HepG2 (cell line): ENCODE measurements at regions not wholly inside any gene's neighbourhood (a gene's known extent, or its start where the extent isn't known, plus 50 kb on each side); places are given as distances from the start of the nearest gene placed in this dataset.

Experiments
- ATAC-seq: fragments of 200-7000 bp; cut with Tn5 transposase; 3 replicates; pipeline ENCODE4 v1.9.1; 2020; ENCODE audit warnings: mild to moderate bottlenecking, moderate library complexity
- BruUV-seq: library from RNA; stranded (reverse); fragments of 400-500 nt; replicated peaks from 2 replicates; lab custom pipeline; 2021; lab: Mats Ljungman, UMichigan
- CTCF ChIA-PET: fragments of 300-600 bp; formaldehyde crosslinking; extraction: SDS; loops from one replicate; lab custom pipeline; 2021; ENCODE audit warnings: low total read pairs, inconsistent platforms, low intra/inter-chr PET ratio; lab: Yijun Ruan, JAX
- POLR2A ChIA-PET: fragments of 350-600 bp; sonication (Branson Sonifier 250); formaldehyde crosslinking; loops from one replicate; lab custom pipeline; 2020; ENCODE audit warnings: antibody characterized with exemption, inconsistent platforms; lab: Yijun Ruan, JAX
- DNase-seq: peaks from one replicate; pipeline ENCODE4 v3.0.0-alpha.2; 2015; ENCODE audit warnings: low spot score
- FAIRE-seq: peaks from 3 replicates; lab custom pipeline; 2011; peaks lifted over from hg19 to GRCh38; lab: Jason Lieb, UNC
- H2AFZ ChIP-seq: one replicate; pipeline ENCODE4 v1.6.1; 2011; ENCODE audit warnings: low read length, inconsistent platforms
- H3K27ac ChIP-seq: fragments of 300-600 bp; 3 replicates; pipeline ENCODE4 v1.8.0; 2011; ENCODE audit warnings: mixed run types, mild to moderate bottlenecking, mixed read lengths, low read length, inconsistent platforms; ENCODE audit not compliant: insufficient read depth; ENCODE audit errors: extremely low read length
- H3K27me3 ChIP-seq, 2 experiments: fragments of 200-600 bp in 1 of 2; 2 replicates in 1 of 2; 3 replicates in 1 of 2; pipeline versions ENCODE4 v1.6.0 to v1.8.0; 2011; ENCODE audit warnings: low read length in 2 of 2, mild to moderate bottlenecking in 2 of 2, moderate library complexity in 2 of 2, inconsistent platforms in 1 of 2; ENCODE audit not compliant: insufficient read depth in 2 of 2, control insufficient read depth in 1 of 2
- H3K36me3 ChIP-seq, 2 experiments: fragments of 200-600 bp in 1 of 2; replicated peaks in 1 of 2; 2 replicates in 1 of 2; 3 replicates in 1 of 2; pipeline versions ENCODE4 v1.5.1 to v1.8.0; 2011; ENCODE audit warnings: low read length in 2 of 2, inconsistent platforms in 1 of 2; ENCODE audit not compliant: insufficient read depth in 2 of 2, control insufficient read depth in 1 of 2
- H3K4me1 ChIP-seq: 2 replicates; pipeline ENCODE4 v1.5.1; 2012; ENCODE audit warnings: low read length, inconsistent platforms; ENCODE audit not compliant: insufficient read depth
- H3K4me2 ChIP-seq: 2 replicates; pipeline ENCODE4 v1.6.0; 2011; ENCODE audit warnings: low read depth, low read length, inconsistent platforms
- H3K4me3 ChIP-seq, 3 experiments: fragments of 200-600 bp in 1 of 3; sonication (generic), shearing (Covaris generic) in 1 of 3; replicated peaks in 1 of 3; 2 replicates each; pipeline ENCODE4 v1.5.1; 2011 to 2016; ENCODE audit warnings: low read length in 3 of 3, inconsistent platforms in 2 of 3, low read depth in 2 of 3, mild to moderate bottlenecking in 2 of 3, control low read depth in 1 of 3, mixed read lengths in 1 of 3; ENCODE audit not compliant: insufficient read depth in 1 of 3
- H3K79me2 ChIP-seq: one replicate; pipeline ENCODE4 v1.6.1; 2011; ENCODE audit warnings: low read length, inconsistent platforms; ENCODE audit not compliant: insufficient read depth
- H3K9ac ChIP-seq: 2 replicates; pipeline ENCODE4 v1.6.0; 2011; ENCODE audit warnings: mild to moderate bottlenecking, low read depth, low read length, inconsistent platforms; ENCODE audit not compliant: insufficient read depth
- H3K9me3 ChIP-seq: 2 replicates; pipeline ENCODE4 v1.5.1; 2012; ENCODE audit warnings: mild to moderate bottlenecking, low read length
- H4K20me1 ChIP-seq: 2 replicates; pipeline ENCODE4 v1.6.0; 2011; ENCODE audit warnings: inconsistent platforms, mild to moderate bottlenecking, low read length, moderate library complexity; ENCODE audit not compliant: insufficient read depth
- DR1 ChIP-seq: sonication (generic); formaldehyde crosslinking; IDR thresholded peaks from 2 replicates; pipeline ENCODE4 v1.8.0; 2021; ENCODE audit warnings: mild to moderate bottlenecking, missing genetic modification reagents, inconsistent platforms
- KLF15 ChIP-seq: sonication (generic); formaldehyde crosslinking; IDR thresholded peaks from 2 replicates; pipeline ENCODE4 v1.8.1; 2023; ENCODE audit warnings: borderline replicate concordance, mild to moderate bottlenecking, inconsistent platforms, missing genetic modification reagents, mixed read lengths
- MATR3 ChIP-seq: sonication (generic); formaldehyde crosslinking; IDR thresholded peaks from 2 replicates; pipeline ENCODE4 v1.4.0; 2020; ENCODE audit warnings: missing genetic modification reagents
- MLXIP ChIP-seq: sonication (generic); formaldehyde crosslinking; IDR thresholded peaks from 2 replicates; pipeline ENCODE4 v1.9.0; 2021; ENCODE audit warnings: missing genetic modification reagents, borderline replicate concordance
- NR2F6 ChIP-seq, 2 experiments: IDR thresholded peaks; 2 replicates each; pipeline ENCODE4 v1.6.1; 2016; ENCODE audit warnings: antibody characterized with exemption in 1 of 2, mild to moderate bottlenecking in 1 of 2
- PHF20 ChIP-seq: sonication (generic); formaldehyde crosslinking; IDR thresholded peaks from 2 replicates; pipeline ENCODE4 v1.5.0; 2020; ENCODE audit warnings: mild to moderate bottlenecking, missing genetic modification reagents
- RBAK ChIP-seq: sonication (generic); formaldehyde crosslinking; IDR thresholded peaks from 2 replicates; pipeline ENCODE4 v1.5.1; 2020; ENCODE audit warnings: mild to moderate bottlenecking, missing genetic modification reagents
- SMARCC2 ChIP-seq: fragments of 450-650 bp; IDR thresholded peaks from 2 replicates; pipeline ENCODE4 v1.6.1; 2017; ENCODE audit warnings: antibody characterized with exemption, mild to moderate bottlenecking
- ZEB1 ChIP-seq: IDR thresholded peaks from 2 replicates; pipeline ENCODE4 v1.6.1; 2012; ENCODE audit warnings: mild to moderate bottlenecking, low read depth, inconsistent platforms; ENCODE audit not compliant: insufficient replicate concordance
- ZFP91 ChIP-seq: sonication (generic); formaldehyde crosslinking; IDR thresholded peaks from 2 replicates; pipeline ENCODE4 v1.9.0; 2022; ENCODE audit warnings: missing genetic modification reagents, mild to moderate bottlenecking, borderline replicate concordance
- ZNF136 ChIP-seq: sonication (generic); formaldehyde crosslinking; IDR thresholded peaks from 2 replicates; pipeline ENCODE4 v1.8.1; 2022; ENCODE audit warnings: low read depth, mild to moderate bottlenecking, moderate library complexity, missing genetic modification reagents
- ZNF337 ChIP-seq: sonication (generic); formaldehyde crosslinking; IDR thresholded peaks from 2 replicates; pipeline ENCODE4 v1.5.1; 2020; ENCODE audit warnings: missing genetic modification reagents, low read depth, mild to moderate bottlenecking, borderline replicate concordance
- ZNF496 ChIP-seq: sonication (generic); formaldehyde crosslinking; IDR thresholded peaks from 2 replicates; pipeline ENCODE4 v1.8.1; 2023; ENCODE audit warnings: mild to moderate bottlenecking, moderate library complexity, missing genetic modification reagents; ENCODE audit not compliant: insufficient replicate concordance
- WGBS: methylation state at CpG from one replicate; pipeline ENCODE4 v1.1.6; 2017; ENCODE audit warnings: low lambda C conversion rate; 5-methylcytosine and 5-hydroxymethylcytosine counted together
- in situ Hi-C: cut with HindIII; loops from 2 replicates; pipeline ENCODE4 v1.10.0; 2017; ENCODE audit warnings: low pct_unique_long_range_greater_than_20kb; ENCODE audit not compliant: extremely low pct_ligation_motif_present
- intact Hi-C: fragments of 100-400 bp; cut with micrococcal nuclease; formaldehyde crosslinking; loops from one replicate; pipeline ENCODE4 v1.10.0; 2022; ENCODE audit not compliant: unreplicated experiment
- TF ChIP-seq, protein P1 (sequence below): sonication (generic); formaldehyde crosslinking; IDR thresholded peaks from 2 replicates; pipeline ENCODE4 v1.5.0; 2020; ENCODE audit warnings: mild to moderate bottlenecking, missing genetic modification reagents
- TF ChIP-seq, protein P2 (sequence below): sonication (generic); formaldehyde crosslinking; IDR thresholded peaks from 2 replicates; pipeline ENCODE4 v1.5.0; 2020; ENCODE audit warnings: mild to moderate bottlenecking, missing genetic modification reagents

- BruUV-seq = no TSS peak
- 0% methylated on average over 1 of the region's 1 CpG for WGBS
- no peak for DNase-seq
- 0 out of 2 replicates have a peak, but pooled peaks cover 9% of the 10 kb centered on the region for H3K4me1 ChIP-seq
- H4K20me1 ChIP-seq = no peaks in the 10 kb centered on the region
- no peak overlapping the region for H2AFZ ChIP-seq
- ATAC-seq = no peak
- ChIA-PET POLR2A (no interaction called here), CTCF (no interaction called here)
- TF ChIP-seq DR1 (CRISPR knock-in tag) (no peak), ZNF337 (CRISPR knock-in tag) (no peak), MATR3 (no peak), RBAK (CRISPR knock-in tag) (no peak), ZFP91 (CRISPR knock-in tag) (no peak), MLXIP (CRISPR knock-in tag) (no peak), NR2F6 (IDR thresholded peaks at IDR 0.05) (no peak), NR2F6 (CRISPR knock-in tag; IDR thresholded peaks at IDR 0.05) (no peak), SMARCC2 (no peak), ZNF136 (CRISPR knock-in tag) (no peak), ZEB1 (no peak), PHF20 (CRISPR knock-in tag) (no peak), ZNF496 (no peak), KLF15 (no peak)
- TF ChIP-seq, protein P1, sequence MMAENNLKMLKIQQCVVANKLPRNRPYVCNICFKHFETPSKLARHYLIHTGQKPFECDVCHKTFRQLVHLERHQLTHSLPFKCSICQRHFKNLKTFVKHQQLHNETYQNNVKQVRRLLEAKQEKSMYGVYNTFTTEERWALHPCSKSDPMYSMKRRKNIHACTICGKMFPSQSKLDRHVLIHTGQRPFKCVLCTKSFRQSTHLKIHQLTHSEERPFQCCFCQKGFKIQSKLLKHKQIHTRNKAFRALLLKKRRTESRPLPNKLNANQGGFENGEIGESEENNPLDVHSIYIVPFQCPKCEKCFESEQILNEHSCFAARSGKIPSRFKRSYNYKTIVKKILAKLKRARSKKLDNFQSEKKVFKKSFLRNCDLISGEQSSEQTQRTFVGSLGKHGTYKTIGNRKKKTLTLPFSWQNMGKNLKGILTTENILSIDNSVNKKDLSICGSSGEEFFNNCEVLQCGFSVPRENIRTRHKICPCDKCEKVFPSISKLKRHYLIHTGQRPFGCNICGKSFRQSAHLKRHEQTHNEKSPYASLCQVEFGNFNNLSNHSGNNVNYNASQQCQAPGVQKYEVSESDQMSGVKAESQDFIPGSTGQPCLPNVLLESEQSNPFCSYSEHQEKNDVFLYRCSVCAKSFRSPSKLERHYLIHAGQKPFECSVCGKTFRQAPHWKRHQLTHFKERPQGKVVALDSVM (CRISPR knock-in tag) = no peak
- TF ChIP-seq, protein P2, sequence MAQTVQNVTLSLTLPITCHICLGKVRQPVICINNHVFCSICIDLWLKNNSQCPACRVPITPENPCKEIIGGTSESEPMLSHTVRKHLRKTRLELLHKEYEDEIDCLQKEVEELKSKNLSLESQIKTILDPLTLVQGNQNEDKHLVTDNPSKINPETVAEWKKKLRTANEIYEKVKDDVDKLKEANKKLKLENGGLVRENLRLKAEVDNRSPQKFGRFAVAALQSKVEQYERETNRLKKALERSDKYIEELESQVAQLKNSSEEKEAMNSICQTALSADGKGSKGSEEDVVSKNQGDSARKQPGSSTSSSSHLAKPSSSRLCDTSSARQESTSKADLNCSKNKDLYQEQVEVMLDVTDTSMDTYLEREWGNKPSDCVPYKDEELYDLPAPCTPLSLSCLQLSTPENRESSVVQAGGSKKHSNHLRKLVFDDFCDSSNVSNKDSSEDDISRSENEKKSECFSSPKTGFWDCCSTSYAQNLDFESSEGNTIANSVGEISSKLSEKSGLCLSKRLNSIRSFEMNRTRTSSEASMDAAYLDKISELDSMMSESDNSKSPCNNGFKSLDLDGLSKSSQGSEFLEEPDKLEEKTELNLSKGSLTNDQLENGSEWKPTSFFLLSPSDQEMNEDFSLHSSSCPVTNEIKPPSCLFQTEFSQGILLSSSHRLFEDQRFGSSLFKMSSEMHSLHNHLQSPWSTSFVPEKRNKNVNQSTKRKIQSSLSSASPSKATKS = no peak
- H3K79me2 ChIP-seq = no peaks in the 10 kb centered on the region
- no peaks in the 10 kb centered on the region for H3K27me3 ChIP-seq
- H3K9ac ChIP-seq = no peak overlapping the region
- no peak overlapping the region for H3K4me2 ChIP-seq
- no peak for FAIRE-seq
- intact Hi-C loops = no loop called here
- H3K36me3 ChIP-seq = no peaks in the 10 kb centered on the region
- in situ Hi-C loops = no loop called here
- H3K9me3 ChIP-seq = no peaks in the 10 kb centered on the region
- no peak overlapping the region for H3K27ac ChIP-seq
- no peak overlapping the region for H3K4me3 ChIP-seq
Observed at GRCh38 chr11:95517453-95517852, 272.1 kb downstream of the FAM76B start.
